ENCODE measurements at regions not wholly inside any gene's neighbourhood (a gene's known extent, or its start where the extent isn't known, plus 50 kb on each side); places are given as distances from the start of the nearest gene placed in this dataset.

DNA sequence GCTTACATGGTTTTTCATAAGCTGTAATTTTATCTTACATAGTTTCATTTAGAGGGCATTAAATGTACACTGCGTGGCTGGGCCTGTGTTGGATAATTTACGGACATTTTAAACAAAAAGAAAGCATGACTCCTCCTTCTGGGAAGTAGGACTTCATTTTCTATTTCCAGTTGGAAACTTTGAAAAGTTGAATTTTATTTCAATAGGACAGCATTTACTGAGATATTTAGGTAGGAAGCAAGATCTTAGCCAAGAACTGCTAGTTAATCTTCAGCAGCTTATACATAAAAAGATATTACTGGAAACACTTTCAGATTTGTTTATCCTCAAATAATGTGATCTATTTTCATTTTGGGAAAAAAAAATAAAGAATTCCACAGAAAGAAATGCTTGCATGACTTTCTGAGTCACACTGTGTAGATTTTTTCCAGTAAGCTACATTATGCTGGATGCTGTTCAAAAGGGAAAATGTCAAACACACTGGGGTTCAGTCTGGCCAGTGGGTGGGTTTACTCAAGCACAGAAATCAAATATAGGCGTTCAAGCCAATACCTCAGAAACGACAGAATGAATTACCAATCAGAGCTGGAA lies 239.4 kb upstream of the KRR1 start:
- no peak for TF ChIP-seq CTCF (IDR thresholded peaks at IDR 0.05 in 2 of 3, conservative IDR thresholded peaks at IDR 0.05 in 1 of 3; ENCODE audit: insufficient read depth in 2 of 3, low read depth in 1 of 3, low read length in 3 of 3)
- TF ChIP-seq ZKSCAN8 (CRISPR knock-in tag; IDR thresholded peaks at IDR 0.05), result no peak
- TF ChIP-seq ILF3 (IDR thresholded peaks at IDR 0.05; ENCODE audit: borderline replicate concordance), result no peak
- no peak for TF ChIP-seq HMG20A (CRISPR knock-in tag; conservative IDR thresholded peaks at IDR 0.05)
- TF ChIP-seq YBX1 (IDR thresholded peaks at IDR 0.05), result no peak
- no peak for TF ChIP-seq HINFP (tag; conservative IDR thresholded peaks at IDR 0.05; ENCODE audit: low read depth)
- no peak for TF ChIP-seq POLR2AphosphoS5 (IDR thresholded peaks at IDR 0.05; ENCODE audit: control insufficient read depth, insufficient read depth, low read depth, low read length)
